ENCODE measurements at regions not wholly inside any gene's neighbourhood (a gene's known extent, or its start where the extent isn't known, plus 50 kb on each side); places are given as distances from the start of the nearest gene placed in this dataset.

DNA sequence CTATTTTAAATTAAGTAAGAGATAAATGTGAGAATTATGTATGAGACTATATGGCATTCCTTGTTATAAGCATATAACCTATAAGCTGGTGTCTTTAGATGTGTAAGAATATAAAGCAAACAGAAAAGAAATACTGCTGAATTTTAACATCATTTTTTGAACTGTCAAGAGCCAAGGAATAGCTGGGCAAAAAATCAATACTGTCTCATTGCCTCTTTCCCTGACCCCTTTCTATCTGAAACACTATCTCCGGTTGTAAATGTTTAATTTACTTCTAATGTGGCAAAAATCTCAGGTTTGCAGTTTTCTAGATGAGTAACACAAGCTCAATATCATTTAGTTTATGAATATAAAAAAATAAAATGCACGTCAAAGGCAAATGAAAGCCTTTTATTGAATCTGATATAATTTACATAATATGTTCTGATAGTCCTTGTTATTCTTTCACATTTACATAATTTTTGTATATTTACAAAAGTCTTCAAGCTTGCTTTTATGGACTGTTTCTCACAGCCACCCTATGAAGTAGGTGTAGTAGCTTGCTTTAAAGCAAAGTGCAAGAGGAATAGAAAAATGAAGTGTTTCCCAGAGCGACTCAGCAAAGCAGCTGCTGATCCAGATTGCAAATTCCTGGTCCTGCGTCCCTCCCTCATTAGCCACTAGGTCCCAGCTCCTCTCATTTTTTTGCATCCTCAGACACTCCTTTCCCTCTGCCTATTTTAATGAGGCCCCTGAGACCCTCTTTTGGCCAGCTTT lies 188.2 kb upstream of the RFC3 start:
- WGBS, result 77% methylated on average over 4 of the region's 4 CpGs
- no peaks in the 10 kb centered on the region for H3K36me3 ChIP-seq
- H3K27me3 ChIP-seq, result no peaks in the 10 kb centered on the region
- DNase-seq (ENCODE audit: low spot score in 2 of 2), result no peak
- H3K4me1 ChIP-seq, result peaks cover 10% of the 10 kb centered on the region
- no peak for TF ChIP-seq EP300 (IDR thresholded peaks at IDR 0.05)
- TF ChIP-seq, protein P1, sequence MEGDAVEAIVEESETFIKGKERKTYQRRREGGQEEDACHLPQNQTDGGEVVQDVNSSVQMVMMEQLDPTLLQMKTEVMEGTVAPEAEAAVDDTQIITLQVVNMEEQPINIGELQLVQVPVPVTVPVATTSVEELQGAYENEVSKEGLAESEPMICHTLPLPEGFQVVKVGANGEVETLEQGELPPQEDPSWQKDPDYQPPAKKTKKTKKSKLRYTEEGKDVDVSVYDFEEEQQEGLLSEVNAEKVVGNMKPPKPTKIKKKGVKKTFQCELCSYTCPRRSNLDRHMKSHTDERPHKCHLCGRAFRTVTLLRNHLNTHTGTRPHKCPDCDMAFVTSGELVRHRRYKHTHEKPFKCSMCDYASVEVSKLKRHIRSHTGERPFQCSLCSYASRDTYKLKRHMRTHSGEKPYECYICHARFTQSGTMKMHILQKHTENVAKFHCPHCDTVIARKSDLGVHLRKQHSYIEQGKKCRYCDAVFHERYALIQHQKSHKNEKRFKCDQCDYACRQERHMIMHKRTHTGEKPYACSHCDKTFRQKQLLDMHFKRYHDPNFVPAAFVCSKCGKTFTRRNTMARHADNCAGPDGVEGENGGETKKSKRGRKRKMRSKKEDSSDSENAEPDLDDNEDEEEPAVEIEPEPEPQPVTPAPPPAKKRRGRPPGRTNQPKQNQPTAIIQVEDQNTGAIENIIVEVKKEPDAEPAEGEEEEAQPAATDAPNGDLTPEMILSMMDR (IDR thresholded peaks at IDR 0.05), result no peak
- TF ChIP-seq POLR2AphosphoS5 (IDR thresholded peaks at IDR 0.05), result no peak
- TF ChIP-seq POLR2A (IDR thresholded peaks at IDR 0.05), result no peak
- no peaks in the 10 kb centered on the region for H3K9me3 ChIP-seq
- no peak overlapping the region for H3K27ac ChIP-seq
- H3K4me3 ChIP-seq, result no peak overlapping the region

DNA sequence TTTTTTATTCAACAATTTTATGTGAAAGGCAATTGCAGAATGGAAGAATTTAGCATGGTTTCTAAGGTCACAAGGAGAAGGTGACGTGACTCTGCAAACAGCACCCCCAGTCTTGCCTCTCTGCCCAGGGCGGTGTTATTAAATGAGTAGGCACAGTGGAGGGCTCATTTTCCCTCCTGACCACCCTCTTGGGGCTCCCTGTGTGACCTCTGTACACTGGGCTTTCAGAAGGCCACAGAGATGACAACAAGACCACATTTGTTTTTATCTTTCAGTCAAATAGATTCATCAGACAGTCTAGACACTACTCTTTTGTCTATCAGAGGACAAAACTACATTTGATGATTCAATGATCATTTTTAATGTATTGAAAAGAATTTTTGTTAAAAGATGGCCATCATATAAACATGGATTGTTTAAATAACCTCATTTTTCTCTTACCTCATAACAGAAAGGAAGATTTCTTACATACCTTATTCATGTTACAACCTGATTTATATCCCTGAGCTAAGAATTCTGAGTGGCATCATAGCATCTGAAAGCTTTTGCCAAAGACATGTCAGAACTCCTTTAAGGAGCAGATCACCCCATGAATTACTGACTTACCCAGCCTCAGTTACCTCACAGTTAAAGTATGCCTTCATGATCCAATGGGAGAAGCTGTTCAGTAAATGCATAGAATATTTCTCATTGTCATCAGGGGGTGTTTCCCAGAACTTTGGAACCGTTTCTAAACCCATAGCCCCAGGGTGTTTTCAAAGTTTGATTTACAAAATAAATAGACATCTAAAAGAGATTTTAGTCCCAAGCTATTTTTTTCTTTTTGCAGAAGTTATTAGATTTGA lies 184.0 kb upstream of the RFC3 start:
- 60% methylated on average over 3 of the region's 3 CpGs for WGBS
- no peaks in the 10 kb centered on the region for H3K36me3 ChIP-seq
- no peak overlapping the region for H3K4me3 ChIP-seq
- H3K27me3 ChIP-seq, result no peaks in the 10 kb centered on the region
- H3K4me1 ChIP-seq, result peaks cover 16% of the 10 kb centered on the region
- TF ChIP-seq POLR2AphosphoS5 (IDR thresholded peaks at IDR 0.05) (no peak), EP300 (IDR thresholded peaks at IDR 0.05) (no peak), POLR2A (IDR thresholded peaks at IDR 0.05) (no peak)
- TF ChIP-seq, protein P1 (IDR thresholded peaks at IDR 0.05), result no peak
- H3K27ac ChIP-seq, result peak overlapping the region; percentile 60
- no peak for DNase-seq (ENCODE audit: low spot score in 2 of 2)
- no peaks in the 10 kb centered on the region for H3K9me3 ChIP-seq

DNA sequence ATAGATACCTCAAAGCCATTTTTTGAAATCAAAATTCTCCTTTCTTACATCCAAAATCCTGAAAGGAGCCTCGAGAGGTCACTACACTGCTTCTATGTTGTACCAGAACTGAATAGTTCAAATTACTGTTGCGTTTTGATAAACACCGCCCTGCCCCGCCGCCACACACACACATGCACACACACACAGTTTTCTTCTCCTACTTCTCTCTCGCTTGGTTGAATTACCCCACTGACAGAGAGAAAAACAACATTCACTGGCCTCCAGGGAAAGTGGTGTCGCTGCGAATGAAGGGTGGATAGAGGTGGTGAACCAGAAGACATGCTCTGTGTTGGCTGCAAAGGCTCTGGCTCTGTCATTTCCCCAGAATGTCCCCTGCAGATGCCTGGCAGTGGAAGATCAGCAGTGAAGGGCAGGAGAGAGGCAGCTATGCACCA lies 183.4 kb upstream of the RFC3 start:
- no peaks in the 10 kb centered on the region for H3K9me3 ChIP-seq
- TF ChIP-seq POLR2AphosphoS5 (IDR thresholded peaks at IDR 0.05) (no peak), EP300 (IDR thresholded peaks at IDR 0.05) (no peak), POLR2A (IDR thresholded peaks at IDR 0.05) (no peak)
- TF ChIP-seq, protein P1 (IDR thresholded peaks at IDR 0.05), result no peak
- H3K4me1 ChIP-seq, result peaks cover 16% of the 10 kb centered on the region
- WGBS, result 57% methylated on average over 8 of the region's 8 CpGs
- H3K4me3 ChIP-seq, result no peak overlapping the region
- H3K36me3 ChIP-seq, result no peaks in the 10 kb centered on the region
- peak overlapping the region; percentile 53 for H3K27ac ChIP-seq
- H3K27me3 ChIP-seq, result no peaks in the 10 kb centered on the region
- DNase-seq (ENCODE audit: low spot score in 2 of 2), result no peak

DNA sequence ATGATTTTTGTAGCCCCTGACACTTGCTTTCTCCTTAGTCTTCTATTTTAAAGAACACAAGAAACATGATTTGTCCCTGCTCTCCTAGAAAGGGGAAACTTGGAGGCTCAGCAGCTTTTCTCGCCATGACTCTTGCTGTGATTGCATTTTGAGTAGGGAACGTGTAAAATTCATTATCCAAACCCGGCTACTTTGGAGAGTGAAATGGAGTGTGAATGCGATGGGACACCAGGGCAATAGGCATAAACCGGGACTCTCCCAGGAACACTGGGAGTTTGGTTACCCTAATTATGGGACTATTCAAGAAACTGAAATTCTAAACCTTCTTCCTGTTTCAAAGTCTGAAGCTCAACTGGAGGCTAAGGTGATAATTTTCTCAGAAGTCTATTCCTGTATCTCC lies 181.7 kb upstream of the RFC3 start:
- DNase-seq (ENCODE audit: low spot score in 2 of 2), result no peak
- H3K36me3 ChIP-seq, result no peaks in the 10 kb centered on the region
- no peaks in the 10 kb centered on the region for H3K27me3 ChIP-seq
- H3K27ac ChIP-seq, result no peak overlapping the region
- TF ChIP-seq, protein P1 (IDR thresholded peaks at IDR 0.05), result no peak
- no peak for TF ChIP-seq EP300 (IDR thresholded peaks at IDR 0.05)
- no peak for TF ChIP-seq POLR2A (IDR thresholded peaks at IDR 0.05)
- TF ChIP-seq POLR2AphosphoS5 (IDR thresholded peaks at IDR 0.05), result no peak
- H3K9me3 ChIP-seq, result no peaks in the 10 kb centered on the region
- no peak overlapping the region for H3K4me3 ChIP-seq
- WGBS, result 86% methylated on average over 5 of the region's 5 CpGs
- peaks cover 22% of the 10 kb centered on the region for H3K4me1 ChIP-seq
